Pancreas (tissue), 10 donors: ENCODE measurements at regions not wholly inside any gene's neighbourhood (a gene's known extent, or its start where the extent isn't known, plus 50 kb on each side); places are given as distances from the start of the nearest gene placed in this dataset.
"Not testable (repeated sequence)": the region's sequence is repeated elsewhere in the genome, so short reads cannot be mapped to it uniquely, and the experiment has no call there.

Experiments
- ATAC-seq, 4 donors: fragments of 200-7000 bp; cut with Tn5 transposase; one replicate each; pipeline versions ENCODE4 v1.8.0 to v1.9.1; 2020; ENCODE audit warnings: mild to moderate bottlenecking in 4 of 4, moderate library complexity in 4 of 4
- DNase-seq, 6 donors: peaks; one replicate each; pipeline ENCODE4 v3.0.0-alpha.2; 2020
- FAIRE-seq: peaks from 2 replicates; lab custom pipeline; 2012; peaks lifted over from hg19 to GRCh38; lab: Jason Lieb, UNC
- H3K27ac ChIP-seq, 4 donors: fragments of 200-600 bp; sonication (generic); 1 replicate in 3 of 4; 2 replicates in 1 of 4; pipeline versions ENCODE4 v1.5.0 to v1.8.0; 2020
- H3K27me3 ChIP-seq, 4 donors: fragments of 200-600 bp; one replicate each; pipeline ENCODE4 v1.8.0; 2021
- H3K36me3 ChIP-seq, 3 donors: fragments of 200-600 bp; sonication (generic) in 1 of 3; one replicate each; pipeline versions ENCODE4 v1.5.0 to v1.8.0; 2020 to 2021
- H3K4me1 ChIP-seq, 3 donors: fragments of 200-600 bp; one replicate each; pipeline ENCODE4 v1.8.0; 2021
- H3K4me3 ChIP-seq, 4 donors: fragments of 200-600 bp; sonication (generic) in 2 of 4; one replicate each; pipeline versions ENCODE4 v1.5.0 to v1.8.0; 2020 to 2021
- H3K9me3 ChIP-seq, 4 donors: fragments of 200-600 bp; one replicate each; pipeline ENCODE4 v1.8.0; 2021
- CTCF ChIP-seq, 4 donors: fragments of 200-600 bp; sonication (generic) in 3 of 4; IDR thresholded peaks; one replicate each; pipeline versions ENCODE4 v1.5.0 to v1.8.0; 2021; ENCODE audit warnings: antibody characterized with exemption in 4 of 4
- WGBS, 2 donors: extraction: QIAGEN DNeasy Blood & Tissue Kit; methylation state at CpG; one replicate each; pipeline ENCODE4 v1.1.7; 2013; 5-methylcytosine and 5-hydroxymethylcytosine counted together
- intact Hi-C, 3 donors: fragments of 100-400 bp; cut with DNase I; formaldehyde crosslinking; loops; one replicate each; pipeline versions ENCODE4 v1.11.1 to v1.14.2; 2022
- donor health status: healthy with polysubstance abuse.
- donor health status: DM: no; HTN: no; CAD: no; lungs with moderate emphysema.
- donor health status: DM: no; HTN: no; CAD: no.
- donor health status: control.
- donor health status: control.
- donor health status: Bipolar disorder and iron deficiency.
- donor health status: DM: yes; HTN: yes; CAD: no.
- donor health status: DM: no; HTN: no; CAD: no.
- donor health status: DM: no; HTN: no; CAD: no.
- donor health status: DM: yes; HTN: yes; CAD: no.

GRCh38 chr20:58033026-58033536 is 195.4 kb downstream of the ANKRD60 start:
- H3K4me3 ChIP-seq: no peak overlapping the region
- H3K36me3 ChIP-seq: no peaks in the 10 kb centered on the region
- intact Hi-C loops: no loop called here
- H3K9me3 ChIP-seq: no peaks in the 10 kb centered on the region
- WGBS, 2 donors: 61 to 73% methylated on average over 4 of the region's 4 CpGs
- no peaks in the 10 kb centered on the region for H3K4me1 ChIP-seq
- DNase-seq (no peak), FAIRE-seq (no peak), ATAC-seq (no peak)
- TF ChIP-seq CTCF (IDR thresholded peaks at IDR 0.05): no peak
- no peak overlapping the region for H3K27ac ChIP-seq
- no peaks in the 10 kb centered on the region for H3K27me3 ChIP-seq

- intact Hi-C loops: no loop called here
- no peak overlapping the region for H3K4me3 ChIP-seq
- no peaks in the 10 kb centered on the region for H3K36me3 ChIP-seq
- no peak for TF ChIP-seq CTCF (IDR thresholded peaks at IDR 0.05)
- H3K4me1 ChIP-seq: no peaks in the 10 kb centered on the region
- no peaks in the 10 kb centered on the region for H3K9me3 ChIP-seq
- no peak for DNase-seq
- no peak overlapping the region for H3K27ac ChIP-seq
- WGBS, 2 donors: 52 to 76% methylated on average over 4 of the region's 4 CpGs
- no peak for ATAC-seq
- FAIRE-seq: no peak
- no peaks in the 10 kb centered on the region for H3K27me3 ChIP-seq
These were observed 195.9 kb downstream of the ANKRD60 start for GRCh38 chr20:58032599-58032998.

GRCh38 chr20:58031350-58031749 is 197.1 kb downstream of the ANKRD60 start:
- H3K4me3 ChIP-seq, H3K4me1 ChIP-seq, DNase-seq, H3K36me3 ChIP-seq, ATAC-seq, H3K9me3 ChIP-seq, H3K27me3 ChIP-seq, FAIRE-seq, intact Hi-C loops, H3K27ac ChIP-seq: not testable (repeated sequence)
- WGBS, 2 donors: 76 to 86% methylated on average over 7 of the region's 7 CpGs

GRCh38 chr20:58028123-58028522 is 200.3 kb downstream of the ANKRD60 start:
- Histone ChIP-seq H3K4me3 (no peak overlapping the region), H3K36me3 (no peaks in the 10 kb centered on the region), H3K4me1 (peaks cover 0 to 9% (median 6%) of the 10 kb centered on the region in 3 donors), H3K9me3 (no peaks in the 10 kb centered on the region), H3K27me3 (no peaks in the 10 kb centered on the region), H3K27ac (no peak overlapping the region)
- no peak for TF ChIP-seq CTCF (IDR thresholded peaks at IDR 0.05)
- 50 to 55% methylated on average over 3 of the region's 3 CpGs for WGBS, 2 donors
- DNase-seq: peak in 1 of 6 donors; percentile 3
- FAIRE-seq: no peak
- intact Hi-C loops: no loop called here
- no peak for ATAC-seq

GRCh38 chr20:58026361-58026760 is 202.1 kb downstream of the ANKRD60 start:
- DNase-seq: no peak
- no peaks in the 10 kb centered on the region for H3K36me3 ChIP-seq
- H3K4me1 ChIP-seq: peaks cover 0 to 9% (median 6%) of the 10 kb centered on the region in 3 donors
- no peak overlapping the region for H3K4me3 ChIP-seq
- WGBS, 2 donors: 48 to 61% methylated on average over 2 of the region's 2 CpGs
- ATAC-seq: no peak
- no peaks in the 10 kb centered on the region for H3K9me3 ChIP-seq
- no peak for FAIRE-seq
- no peak for TF ChIP-seq CTCF (IDR thresholded peaks at IDR 0.05)
- H3K27me3 ChIP-seq: no peaks in the 10 kb centered on the region
- no peak overlapping the region for H3K27ac ChIP-seq
- intact Hi-C loops: no loop called here
